C4-2B (cell line): ENCODE measurements at regions not wholly inside any gene's neighbourhood (a gene's known extent, or its start where the extent isn't known, plus 50 kb on each side); places are given as distances from the start of the nearest gene placed in this dataset.

Experiments
- H3K27ac ChIP-seq: fragments of 450-650 bp; 2 replicates; pipeline ENCODE4 v1.5.1; 2017
- CTCF ChIP-seq: fragments of 450-650 bp; conservative IDR thresholded peaks from 2 replicates; pipeline ENCODE4 v1.5.1; 2017; ENCODE audit warnings: mild to moderate bottlenecking
- ZFX ChIP-seq: fragments of 450-650 bp; IDR thresholded peaks from 2 replicates; pipeline ENCODE4 v1.6.1; 2017

- H3K27ac ChIP-seq = no peak overlapping the region
- no peak for TF ChIP-seq ZFX
- no peak for TF ChIP-seq CTCF
Measured at GRCh38 chr5:118554241-118554640, 434.1 kb downstream of the DTWD2 start.

- no peak overlapping the region for H3K27ac ChIP-seq
- TF ChIP-seq ZFX = no peak
- TF ChIP-seq CTCF = no peak
Measured at GRCh38 chr5:118553662-118554061, 434.7 kb downstream of the DTWD2 start.

- H3K27ac ChIP-seq = no peak overlapping the region
- TF ChIP-seq CTCF = no peak
- TF ChIP-seq ZFX = no peak
Measured at GRCh38 chr5:118552731-118553360, 435.5 kb downstream of the DTWD2 start.

GRCh38 chr5:118552146-118552545 is 436.2 kb downstream of the DTWD2 start:
- TF ChIP-seq CTCF (no peak), ZFX (no peak)
- no peak overlapping the region for H3K27ac ChIP-seq

- TF ChIP-seq ZFX = no peak
- no peak for TF ChIP-seq CTCF
- no peak overlapping the region for H3K27ac ChIP-seq
Measured at GRCh38 chr5:118551716-118552115, 436.6 kb downstream of the DTWD2 start.

- no peak overlapping the region for H3K27ac ChIP-seq
- TF ChIP-seq ZFX (no peak), CTCF (no peak)
Measured at GRCh38 chr5:118551031-118551430, 437.3 kb downstream of the DTWD2 start.

- no peak overlapping the region for H3K27ac ChIP-seq
- TF ChIP-seq CTCF (no peak), ZFX (no peak)
Measured at GRCh38 chr5:118548761-118549720, 439.3 kb downstream of the DTWD2 start.
